GM18499 (cell line): ENCODE measurements at regions not wholly inside any gene's neighbourhood (a gene's known extent, or its start where the extent isn't known, plus 50 kb on each side); places are given as distances from the start of the nearest gene placed in this dataset.
"Not testable (repeated sequence)": the region's sequence is repeated elsewhere in the genome, so short reads cannot be mapped to it uniquely, and the experiment has no call there.

Source experiments
- ATAC-seq: cut with Tn5 transposase; IDR thresholded peaks from one replicate; pipeline ENCODE4 v1.9.1; 2021; ENCODE audit warnings: moderate number of reproducible peaks; ENCODE audit not compliant: insufficient read depth, unreplicated experiment

DNA sequence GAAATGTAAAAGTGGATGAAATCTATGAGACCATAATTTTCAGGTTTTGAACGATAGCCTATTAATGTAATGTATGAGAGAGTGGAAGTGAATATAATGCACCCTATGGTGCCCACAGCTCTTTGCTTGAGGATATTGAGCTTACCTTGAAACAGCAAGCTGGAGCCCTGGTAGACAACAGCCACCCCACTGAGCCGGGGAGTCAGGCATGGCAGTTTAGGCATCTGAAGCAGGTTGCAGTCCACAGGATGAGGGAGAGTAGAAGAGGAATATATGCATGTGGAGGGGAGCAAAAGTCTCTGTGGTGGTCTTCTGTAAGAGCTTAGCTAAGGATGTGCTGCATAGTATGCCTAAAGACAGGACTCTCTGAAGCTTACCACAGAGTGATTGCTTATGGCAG, 817.3 kb downstream of the DNAJB9 start:
- ATAC-seq: no peak

- no peak for ATAC-seq
Observed at GRCh38 chr7:109387530-109387929, 817.9 kb downstream of the DNAJB9 start.

DNA sequence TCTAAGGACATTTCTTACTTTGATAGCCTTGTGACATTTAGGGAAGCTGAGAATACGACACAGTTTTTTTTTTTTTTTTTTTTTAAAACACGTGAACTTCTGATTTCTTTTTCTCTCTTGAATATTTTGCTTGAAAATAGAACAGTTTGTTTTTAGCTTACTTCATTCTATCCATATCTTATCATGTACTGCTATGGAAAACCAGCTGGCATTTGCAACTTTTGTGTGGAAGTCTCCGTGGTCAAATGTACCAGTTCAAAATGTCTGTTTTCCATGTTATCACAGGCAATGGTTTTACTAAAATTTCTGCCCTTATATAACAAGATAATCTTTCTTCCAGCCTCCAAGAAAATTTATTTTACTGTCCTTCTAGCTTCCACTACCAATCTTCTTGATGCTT, 821.6 kb downstream of the DNAJB9 start:
- no peak for ATAC-seq

DNA sequence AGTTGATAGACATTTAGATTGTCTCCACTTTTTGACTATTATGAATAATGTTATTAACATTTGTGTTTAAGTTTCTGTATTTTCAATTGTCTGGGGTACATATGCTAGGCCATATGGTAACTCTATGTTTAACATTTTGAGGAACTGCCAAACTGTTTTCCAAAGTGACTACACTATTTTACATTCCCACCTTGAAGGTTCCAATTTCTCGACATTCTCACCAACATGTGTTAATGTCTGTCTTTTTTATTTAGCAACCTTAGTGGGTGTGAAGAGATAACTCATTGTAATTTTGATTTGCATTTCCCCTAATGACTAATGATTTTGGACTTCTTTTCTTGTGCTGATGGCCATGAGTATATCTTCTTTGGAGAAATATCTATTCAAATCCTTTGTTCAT, 832.4 kb downstream of the DNAJB9 start:
- ATAC-seq: no peak

DNA sequence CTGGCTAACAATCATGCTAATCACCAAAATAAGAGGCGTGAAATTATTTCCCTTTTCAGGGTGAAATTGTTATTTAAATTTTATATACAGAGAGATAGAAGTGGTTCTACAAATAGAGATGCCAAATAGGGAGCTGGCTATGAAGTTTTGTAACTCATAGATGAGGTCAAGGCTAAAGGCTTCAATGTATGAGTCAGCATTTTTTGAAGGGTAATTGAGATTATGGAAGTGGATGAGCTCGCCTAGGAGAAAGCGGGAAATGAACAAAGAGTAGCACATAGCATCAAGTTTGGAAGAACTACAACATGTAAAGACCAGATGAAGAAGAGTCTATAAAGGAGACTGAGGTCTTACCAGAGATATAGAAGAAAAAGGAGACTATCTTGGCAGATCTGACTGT, 838.1 kb downstream of the DNAJB9 start:
- no peak for ATAC-seq

- no peak for ATAC-seq
Observed at GRCh38 chr7:109437957-109438356, 868.3 kb downstream of the DNAJB9 start.

GRCh38 chr7:109449760-109450159, 880.1 kb downstream of the DNAJB9 start:
- no peak for ATAC-seq

DNA sequence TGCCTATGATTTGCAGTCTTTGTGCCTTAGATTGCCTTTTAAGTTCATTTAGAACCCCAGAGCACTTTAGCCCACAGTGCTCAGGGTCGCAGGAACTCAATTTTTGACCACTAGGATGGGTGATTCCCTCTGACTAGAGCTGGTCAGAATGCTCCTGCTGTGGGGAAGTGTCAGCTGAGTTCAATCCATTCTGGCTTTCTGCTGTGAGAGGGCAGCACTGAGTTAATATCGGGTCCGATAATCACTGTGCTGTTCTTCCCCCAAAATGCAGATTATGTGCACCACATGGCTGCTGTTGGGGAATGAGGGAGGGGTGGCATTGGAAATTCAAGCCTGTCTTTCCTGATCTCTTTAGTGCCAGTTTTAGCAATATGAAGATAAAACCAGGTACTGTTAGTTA, 886.4 kb downstream of the DNAJB9 start:
- no peak for ATAC-seq

DNA sequence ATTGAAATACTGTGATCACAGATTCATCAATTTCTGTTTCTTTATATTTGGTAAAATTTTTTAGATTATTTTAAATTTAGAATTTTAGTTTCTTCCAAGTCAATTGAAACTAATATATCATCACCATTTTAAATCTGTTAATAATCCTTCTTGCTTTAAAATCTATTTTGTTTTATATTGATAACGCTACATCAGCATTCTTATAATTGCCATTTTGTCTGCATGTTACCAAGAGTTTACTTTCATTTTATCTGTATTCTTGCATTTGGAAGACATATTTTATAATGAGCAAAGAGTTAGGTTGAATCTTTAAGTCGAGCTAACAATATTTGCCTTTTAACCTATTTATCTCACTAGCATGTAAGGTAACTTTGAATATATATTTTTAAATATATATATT, 890.6 kb downstream of the DNAJB9 start:
- no peak for ATAC-seq

DNA sequence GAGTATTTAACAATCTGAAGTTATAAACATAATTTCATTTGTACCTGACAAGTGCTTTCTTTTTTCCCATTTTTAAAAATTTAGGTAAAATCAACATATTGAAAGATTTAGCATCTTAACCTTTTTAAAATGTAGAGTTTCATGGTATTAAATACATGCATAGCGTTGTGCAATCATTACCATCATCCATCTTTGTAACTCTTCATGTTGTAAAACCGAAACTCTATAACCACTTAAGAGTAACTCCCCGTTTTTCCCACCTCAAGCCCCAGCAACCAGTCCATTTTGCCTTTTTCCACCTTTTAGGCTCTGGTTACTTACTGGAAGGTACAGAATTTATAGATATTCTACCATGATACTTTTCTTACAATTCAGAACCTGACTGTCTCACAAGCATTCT, 892.5 kb downstream of the DNAJB9 start:
- no peak for ATAC-seq

DNA sequence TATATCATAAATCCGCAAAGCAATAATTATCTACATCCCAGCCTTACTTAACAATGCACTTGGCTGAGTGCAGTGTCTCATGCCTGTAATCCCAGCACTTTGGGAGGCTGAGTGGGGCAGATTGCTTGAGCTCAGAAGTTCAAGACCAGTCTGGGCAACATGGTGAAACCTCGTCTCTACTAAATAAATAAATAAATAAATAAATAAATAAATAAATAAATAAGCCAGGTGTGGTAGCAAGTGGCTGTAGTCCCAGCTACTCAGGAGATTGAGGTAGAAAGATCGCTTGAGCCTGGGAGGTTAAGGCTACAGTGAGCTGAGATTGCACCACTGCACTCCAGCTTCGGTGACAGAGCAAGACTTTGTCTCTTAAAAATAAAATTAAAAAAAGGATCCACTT, 898.1 kb downstream of the DNAJB9 start:
- ATAC-seq: not testable (repeated sequence)

DNA sequence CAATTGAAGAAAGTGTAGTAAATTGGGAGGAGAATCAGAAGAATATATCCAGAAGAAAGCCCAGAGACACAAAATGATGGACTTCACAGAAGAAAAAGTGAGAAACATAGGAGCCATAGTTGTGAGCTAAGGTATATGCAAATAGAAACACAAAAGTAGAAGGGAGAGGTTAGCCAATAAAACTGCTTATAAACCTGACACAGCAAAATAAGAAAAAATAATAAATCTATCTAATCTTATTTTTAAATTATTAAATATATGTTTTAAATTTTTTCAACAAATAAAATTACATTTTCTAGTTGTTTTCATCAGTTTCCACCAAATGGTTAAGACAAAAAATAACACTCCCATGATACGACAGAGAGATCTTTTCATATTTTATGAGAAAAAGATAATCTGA, 903.5 kb downstream of the DNAJB9 start:
- no peak for ATAC-seq

DNA sequence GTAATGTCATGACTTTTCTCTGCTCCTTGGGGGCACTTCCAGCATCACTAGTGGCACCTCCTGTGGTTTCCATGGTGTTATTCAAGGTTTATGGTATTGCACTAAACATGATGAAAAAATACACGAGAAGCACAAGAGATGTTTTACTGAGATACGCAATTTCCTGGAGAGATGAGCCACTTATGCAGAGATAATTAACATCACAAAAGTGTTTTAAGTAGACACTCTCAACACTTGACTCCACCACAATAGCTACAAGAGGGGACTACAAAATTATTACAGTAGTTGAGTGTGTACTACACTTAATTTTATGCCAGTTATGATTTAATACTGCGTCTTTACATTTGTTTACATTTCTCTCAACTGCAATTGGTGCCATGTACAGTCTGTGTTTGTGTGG, 906.7 kb downstream of the DNAJB9 start:
- ATAC-seq: no peak

- no peak for ATAC-seq
Observed at GRCh38 chr7:109479388-109479787, 909.7 kb downstream of the DNAJB9 start.

DNA sequence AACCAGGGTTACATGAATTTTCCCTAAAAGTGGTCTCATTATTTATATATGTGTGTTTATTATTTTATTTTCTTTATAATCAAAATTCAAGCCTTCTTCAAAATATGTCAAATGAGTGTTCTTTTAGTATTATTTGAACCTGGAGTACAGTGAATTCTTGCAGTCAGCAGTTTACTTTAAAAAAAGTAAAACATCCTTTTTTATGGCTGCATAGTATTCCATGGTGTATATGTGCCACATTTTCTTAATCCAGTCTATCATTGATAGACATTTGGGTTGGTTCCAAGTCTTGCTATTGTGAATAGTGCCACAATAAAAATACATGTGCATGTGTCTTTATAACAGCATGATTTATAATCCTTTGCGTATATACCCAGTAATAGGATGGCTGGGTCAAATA, 920.9 kb downstream of the DNAJB9 start:
- not testable (repeated sequence) for ATAC-seq

DNA sequence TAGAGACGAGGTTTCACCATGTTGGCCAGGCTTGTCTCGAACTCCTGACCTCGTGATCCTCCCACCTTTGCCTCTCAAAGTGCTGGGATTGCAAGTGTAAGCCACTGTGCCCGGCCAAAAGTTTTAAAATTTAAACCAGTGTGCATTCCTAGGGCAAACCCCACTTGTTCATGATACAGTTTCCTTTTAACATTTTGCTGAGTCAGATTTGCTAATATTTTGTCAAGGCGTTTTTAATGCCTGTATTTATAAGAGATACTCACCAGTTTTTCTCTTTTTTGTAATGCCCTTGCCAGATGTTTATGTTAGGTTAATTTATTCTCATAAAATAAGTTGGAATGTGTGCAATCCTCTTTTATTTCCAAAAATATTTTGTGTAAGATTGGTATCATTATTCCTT, 927.4 kb downstream of the DNAJB9 start:
- ATAC-seq: no peak

DNA sequence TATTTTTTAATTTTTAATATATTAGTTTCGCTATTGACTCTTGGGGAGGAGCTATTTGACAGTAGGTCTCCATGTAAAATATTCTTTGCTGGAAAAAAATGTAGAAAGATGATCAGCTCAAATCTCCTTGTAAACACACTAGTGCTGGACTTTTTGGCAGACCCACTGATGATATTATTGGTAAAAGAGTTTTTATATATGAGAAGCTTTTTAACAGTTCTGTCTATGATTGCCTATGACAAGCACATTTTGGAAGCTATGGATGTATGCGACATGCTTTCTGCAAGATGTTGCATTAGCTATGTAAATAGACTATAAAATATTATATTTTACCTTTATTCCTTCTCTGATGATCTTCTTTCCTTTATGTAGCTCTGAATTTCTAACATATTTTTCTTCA, 928.5 kb downstream of the DNAJB9 start:
- ATAC-seq: no peak

- ATAC-seq: no peak
Observed at GRCh38 chr7:109503421-109503820, 933.7 kb downstream of the DNAJB9 start.

GRCh38 chr7:109522585-109522984, 952.9 kb downstream of the DNAJB9 start:
- ATAC-seq: no peak

GRCh38 chr7:109527833-109528232, 958.2 kb downstream of the DNAJB9 start:
- no peak for ATAC-seq

- no peak for ATAC-seq
Observed at GRCh38 chr7:109529712-109530111, 960.0 kb downstream of the DNAJB9 start.

GRCh38 chr7:109532262-109532992, 962.8 kb downstream of the DNAJB9 start:
- no peak for ATAC-seq

- ATAC-seq: no peak
Observed at GRCh38 chr7:109545686-109546085, 976.0 kb downstream of the DNAJB9 start.
